Ascending aorta (tissue), 2 donors: ENCODE measurements at regions not wholly inside any gene's neighbourhood (a gene's known extent, or its start where the extent isn't known, plus 50 kb on each side); places are given as distances from the start of the nearest gene placed in this dataset.

Source experiments
- DNase-seq, 2 donors: peaks; one replicate each; pipeline ENCODE4 v3.0.0-alpha.2; 2019; ENCODE audit warnings: low spot score in 2 of 2
- H3K27ac ChIP-seq, 2 donors: fragments of 200-600 bp; sonication (generic); one replicate each; pipeline ENCODE4 v1.5.1; 2016 to 2017; ENCODE audit warnings: mild to moderate bottlenecking in 1 of 2
- H3K27me3 ChIP-seq: fragments of 200-600 bp; sonication (generic); one replicate; pipeline ENCODE4 v1.5.1; 2017
- H3K36me3 ChIP-seq, 2 donors: fragments of 200-600 bp; sonication (generic); one replicate each; pipeline ENCODE4 v1.5.1; 2016
- H3K4me1 ChIP-seq, 2 donors: fragments of 200-600 bp; sonication (generic); one replicate each; pipeline ENCODE4 v1.5.1; 2016 to 2017; ENCODE audit warnings: mild to moderate bottlenecking in 1 of 2
- H3K4me3 ChIP-seq, 2 donors: fragments of 200-600 bp; sonication (generic); one replicate each; pipeline ENCODE4 v1.5.1; 2016 to 2017; ENCODE audit warnings: mild to moderate bottlenecking in 1 of 2
- H3K9me3 ChIP-seq, 2 donors: fragments of 200-600 bp; sonication (generic); one replicate each; pipeline ENCODE4 v1.5.1; 2016
- intact Hi-C: fragments of 100-400 bp; cut with DNase I; formaldehyde crosslinking; loops from one replicate; pipeline ENCODE4 v1.15.1; 2023
- TF ChIP-seq, protein P1 (sequence below), 3 experiments: fragments of 200-600 bp in 2 of 3; fragments of 450-650 bp in 1 of 3; sonication (generic) in 2 of 3; IDR thresholded peaks; one replicate each; pipeline ENCODE4 v1.5.1; 2016 to 2019; ENCODE audit warnings: antibody characterized with exemption in 3 of 3, mild to moderate bottlenecking in 1 of 3, moderate library complexity in 1 of 3

DNA sequence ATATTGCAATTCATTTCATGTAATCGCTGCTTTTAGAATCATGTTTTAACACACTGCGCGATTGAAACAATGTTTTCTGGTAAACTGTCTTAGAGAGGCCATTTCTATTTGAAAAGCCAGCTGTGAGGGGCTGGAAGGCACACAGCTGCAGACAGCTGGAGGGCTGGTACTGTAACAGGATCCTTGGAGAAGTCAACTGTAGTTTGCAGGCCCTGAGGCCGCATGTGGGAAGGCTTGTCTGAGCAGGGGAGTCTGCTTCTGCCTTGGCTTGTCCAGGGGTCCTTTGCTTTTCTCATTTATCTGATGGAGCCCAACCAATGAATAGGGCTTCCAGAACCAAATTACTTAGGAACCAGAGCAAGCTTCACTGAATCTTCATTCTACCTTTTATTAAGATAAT is 313.5 kb downstream of the BLID start:
- Histone ChIP-seq H3K27me3 (no peaks in the 10 kb centered on the region), H3K27ac (no peak overlapping the region), H3K9me3 (no peaks in the 10 kb centered on the region), H3K36me3 (no peaks in the 10 kb centered on the region), H3K4me1 (peaks cover 3 to 14% of the 10 kb centered on the region in 2 donors), H3K4me3 (no peak overlapping the region)
- TF ChIP-seq, protein P1, sequence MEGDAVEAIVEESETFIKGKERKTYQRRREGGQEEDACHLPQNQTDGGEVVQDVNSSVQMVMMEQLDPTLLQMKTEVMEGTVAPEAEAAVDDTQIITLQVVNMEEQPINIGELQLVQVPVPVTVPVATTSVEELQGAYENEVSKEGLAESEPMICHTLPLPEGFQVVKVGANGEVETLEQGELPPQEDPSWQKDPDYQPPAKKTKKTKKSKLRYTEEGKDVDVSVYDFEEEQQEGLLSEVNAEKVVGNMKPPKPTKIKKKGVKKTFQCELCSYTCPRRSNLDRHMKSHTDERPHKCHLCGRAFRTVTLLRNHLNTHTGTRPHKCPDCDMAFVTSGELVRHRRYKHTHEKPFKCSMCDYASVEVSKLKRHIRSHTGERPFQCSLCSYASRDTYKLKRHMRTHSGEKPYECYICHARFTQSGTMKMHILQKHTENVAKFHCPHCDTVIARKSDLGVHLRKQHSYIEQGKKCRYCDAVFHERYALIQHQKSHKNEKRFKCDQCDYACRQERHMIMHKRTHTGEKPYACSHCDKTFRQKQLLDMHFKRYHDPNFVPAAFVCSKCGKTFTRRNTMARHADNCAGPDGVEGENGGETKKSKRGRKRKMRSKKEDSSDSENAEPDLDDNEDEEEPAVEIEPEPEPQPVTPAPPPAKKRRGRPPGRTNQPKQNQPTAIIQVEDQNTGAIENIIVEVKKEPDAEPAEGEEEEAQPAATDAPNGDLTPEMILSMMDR (IDR thresholded peaks at IDR 0.05) = no peak
- intact Hi-C loops = loop anchor here (5.0 kb wide), 1 partner anchor 145 kb away; no protein-coding TSS in a partner anchor
- DNase-seq = no peak

DNA sequence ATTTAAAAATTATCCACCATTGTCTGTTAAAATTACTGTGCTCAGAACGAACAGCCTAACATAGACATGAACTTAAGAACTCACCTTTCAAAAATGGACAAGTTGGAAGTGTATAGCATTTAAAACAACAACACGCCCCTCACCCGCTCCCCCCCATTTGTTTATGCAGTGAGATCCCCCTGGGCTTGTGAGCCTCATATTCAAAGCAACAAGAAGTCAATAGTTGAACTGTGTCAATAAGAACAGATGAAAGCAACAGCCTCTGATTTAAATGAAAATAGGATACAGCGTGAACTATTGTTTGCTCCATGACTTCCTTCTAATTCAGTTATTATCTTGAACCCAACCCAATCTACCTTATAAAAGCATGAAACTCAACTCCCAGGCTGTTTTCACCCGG is 314.2 kb downstream of the BLID start:
- no peaks in the 10 kb centered on the region for H3K9me3 ChIP-seq
- TF ChIP-seq, protein P1 (IDR thresholded peaks at IDR 0.05) = no peak
- no peaks in the 10 kb centered on the region for H3K27me3 ChIP-seq
- H3K4me1 ChIP-seq = peaks cover 3 to 14% of the 10 kb centered on the region in 2 donors
- H3K27ac ChIP-seq = peak overlapping the region; percentile 70 to 76
- H3K36me3 ChIP-seq = no peaks in the 10 kb centered on the region
- no peak for DNase-seq
- intact Hi-C loops = loop anchor here (5.0 kb wide), 1 partner anchor 144 kb away; no protein-coding TSS in a partner anchor
- H3K4me3 ChIP-seq = no peak overlapping the region

DNA sequence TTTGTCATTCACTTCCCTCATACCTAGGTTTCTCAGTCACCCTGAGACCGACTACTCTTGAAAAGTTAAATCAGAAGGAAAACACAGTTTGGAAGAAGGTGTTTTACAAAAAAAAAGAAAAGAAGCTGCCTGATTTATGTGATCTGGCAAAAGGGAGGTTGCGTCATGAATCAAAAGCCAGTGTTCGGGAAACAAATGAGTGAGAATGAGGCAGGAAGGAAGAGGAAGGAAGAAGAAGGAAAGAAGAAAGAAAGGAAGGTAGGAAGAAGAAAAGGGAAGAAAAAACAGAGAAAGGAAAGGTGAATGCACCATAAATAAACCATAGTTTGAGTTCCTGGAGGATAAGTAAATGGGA is 314.6 kb downstream of the BLID start:
- no peak for DNase-seq
- no peaks in the 10 kb centered on the region for H3K27me3 ChIP-seq
- H3K36me3 ChIP-seq = no peaks in the 10 kb centered on the region
- intact Hi-C loops = loop anchor here (5.0 kb wide), 1 partner anchor 144 kb away; no protein-coding TSS in a partner anchor
- no peaks in the 10 kb centered on the region for H3K9me3 ChIP-seq
- H3K27ac ChIP-seq = peak overlapping the region; percentile 70 to 76
- peak overlapping the region in 1 of 2 donors; percentile 30 for H3K4me3 ChIP-seq
- H3K4me1 ChIP-seq = peaks cover 3 to 14% of the 10 kb centered on the region in 2 donors
- TF ChIP-seq, protein P1 (IDR thresholded peaks at IDR 0.05) = no peak

DNA sequence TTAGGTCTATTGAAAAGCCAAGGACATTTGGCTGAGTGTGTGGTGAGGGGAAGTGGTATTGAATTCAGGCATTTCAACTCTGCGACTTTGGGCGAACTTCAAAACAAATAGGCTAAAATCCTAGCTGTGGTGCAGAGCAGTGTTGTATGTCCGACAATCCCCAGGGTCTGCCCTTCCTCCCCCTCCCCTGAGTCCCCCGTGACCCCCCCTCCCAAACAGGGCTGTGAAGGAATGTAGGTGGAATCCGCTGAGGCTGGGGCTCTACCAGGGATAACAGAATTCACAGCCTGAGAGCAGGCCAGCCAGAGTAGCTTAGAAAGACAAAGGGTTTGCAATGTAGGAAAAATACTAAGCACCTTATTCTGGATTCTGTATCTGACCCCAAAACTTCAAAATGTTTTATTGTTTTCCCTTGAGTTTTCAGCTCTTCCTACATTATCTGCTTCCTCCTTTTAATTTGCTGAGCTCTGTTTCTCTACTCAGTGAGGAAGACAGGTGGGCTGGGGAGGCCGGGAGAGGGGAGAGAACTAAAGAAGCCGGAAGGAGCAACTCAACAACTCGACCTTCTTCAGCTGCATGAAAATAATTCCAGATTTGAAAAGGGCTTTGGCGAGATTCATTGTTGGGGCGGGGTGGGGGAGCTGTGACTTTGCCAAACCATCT is 315.2 kb downstream of the BLID start:
- H3K36me3 ChIP-seq = no peaks in the 10 kb centered on the region
- H3K4me3 ChIP-seq = peak overlapping the region in 1 of 2 donors; percentile 30
- intact Hi-C loops = loop anchor here (5.0 kb wide), 1 partner anchor 144 kb away; no protein-coding TSS in a partner anchor
- H3K27me3 ChIP-seq = no peaks in the 10 kb centered on the region
- H3K9me3 ChIP-seq = no peaks in the 10 kb centered on the region
- H3K27ac ChIP-seq = peak overlapping the region; percentile 70 to 76
- TF ChIP-seq, protein P1 (IDR thresholded peaks at IDR 0.05) = no peak
- H3K4me1 ChIP-seq = peaks cover 3 to 14% of the 10 kb centered on the region in 2 donors
- peak in 1 of 2 donors; percentile 68 for DNase-seq

DNA sequence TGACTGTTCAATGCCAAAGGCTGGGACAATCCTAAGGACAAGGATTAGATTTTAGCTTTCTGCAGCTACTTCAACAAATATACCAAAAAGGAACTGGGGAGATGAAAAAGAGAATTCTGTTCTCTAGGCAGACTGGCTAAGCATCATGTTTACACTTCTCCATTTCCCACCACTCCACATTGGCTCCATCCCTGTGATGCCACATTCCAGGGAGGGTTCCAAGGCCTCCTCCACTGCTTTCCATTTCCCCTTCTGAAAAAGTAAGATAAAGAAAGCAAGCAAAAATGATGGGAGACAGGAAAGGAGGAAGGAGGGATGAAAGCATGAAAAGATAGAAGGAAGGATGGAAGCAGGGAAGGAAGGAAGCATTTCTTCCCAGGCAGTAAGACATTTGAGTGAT is 315.8 kb downstream of the BLID start:
- H3K27ac ChIP-seq = peak overlapping the region; percentile 70 to 76
- no peak for DNase-seq

More for the DNA sequence above, 315.8 kb downstream of the BLID start:
- TF ChIP-seq, protein P1 (IDR thresholded peaks at IDR 0.05) = no peak
- Histone ChIP-seq H3K4me1 (peaks cover 3 to 14% of the 10 kb centered on the region in 2 donors), H3K36me3 (no peaks in the 10 kb centered on the region), H3K9me3 (no peaks in the 10 kb centered on the region), H3K4me3 (peak overlapping the region in 1 of 2 donors; percentile 30), H3K27me3 (no peaks in the 10 kb centered on the region)
- intact Hi-C loops = loop anchor here (5.0 kb wide), 1 partner anchor 143 kb away; no protein-coding TSS in a partner anchor
